Fibroblast of skin of back (primary cell): ENCODE measurements at regions not wholly inside any gene's neighbourhood (a gene's known extent, or its start where the extent isn't known, plus 50 kb on each side); places are given as distances from the start of the nearest gene placed in this dataset.

Experiments
- DNase-seq: peaks from one replicate; pipeline ENCODE4 v3.0.0-alpha.2; 2013

GRCh38 chr11:114880442-114880841 is 202.1 kb downstream of the NXPE2 start:
- DNase-seq, result no peak

GRCh38 chr11:114883472-114883871 is 205.1 kb downstream of the NXPE2 start:
- no peak for DNase-seq

- no peak for DNase-seq
Measured at GRCh38 chr11:114886644-114887265, 208.4 kb downstream of the NXPE2 start.

DNA sequence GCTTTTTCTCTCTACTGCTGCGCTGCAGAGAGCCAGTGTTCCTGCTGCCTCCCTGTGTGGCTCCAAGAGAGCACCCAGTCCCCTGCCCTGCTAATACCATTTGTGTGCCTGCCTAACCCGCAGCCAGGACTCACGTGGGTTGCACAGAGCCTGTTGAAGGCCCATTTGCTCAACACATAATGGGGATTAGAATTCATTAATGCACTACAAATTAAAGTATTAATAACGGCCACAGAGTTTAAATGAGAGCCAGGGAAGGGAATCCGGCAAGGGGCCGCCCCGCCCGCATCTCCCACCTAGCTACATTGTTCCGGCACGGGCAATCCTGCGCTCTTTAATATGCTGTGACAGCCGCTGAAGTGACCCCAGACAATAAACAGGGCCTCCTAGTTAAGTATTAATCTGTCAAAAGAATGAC is 211.3 kb downstream of the NXPE2 start:
- DNase-seq, result no peak

- DNase-seq, result no peak
Measured at GRCh38 chr11:114890038-114890437, 211.7 kb downstream of the NXPE2 start.

DNA sequence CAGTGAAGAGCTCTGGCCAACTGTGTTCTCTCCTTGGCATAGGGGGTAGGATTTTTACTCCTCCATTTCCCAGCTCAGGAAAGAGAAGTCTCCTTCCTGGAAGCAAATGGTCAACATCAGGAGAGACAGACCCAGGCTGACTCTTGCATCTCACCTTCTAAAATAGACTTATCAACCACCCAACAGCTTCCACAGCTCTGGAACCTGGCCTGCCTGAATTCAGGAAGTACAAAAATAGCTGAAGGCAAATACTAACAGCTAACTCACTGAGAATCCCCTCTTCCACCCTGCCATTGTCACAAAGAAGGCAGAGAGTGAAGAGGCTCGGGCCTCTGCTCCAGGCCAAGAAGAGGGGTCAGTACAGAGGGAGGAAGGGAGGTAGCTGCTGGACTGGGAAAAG is 213.6 kb downstream of the NXPE2 start:
- no peak for DNase-seq

DNA sequence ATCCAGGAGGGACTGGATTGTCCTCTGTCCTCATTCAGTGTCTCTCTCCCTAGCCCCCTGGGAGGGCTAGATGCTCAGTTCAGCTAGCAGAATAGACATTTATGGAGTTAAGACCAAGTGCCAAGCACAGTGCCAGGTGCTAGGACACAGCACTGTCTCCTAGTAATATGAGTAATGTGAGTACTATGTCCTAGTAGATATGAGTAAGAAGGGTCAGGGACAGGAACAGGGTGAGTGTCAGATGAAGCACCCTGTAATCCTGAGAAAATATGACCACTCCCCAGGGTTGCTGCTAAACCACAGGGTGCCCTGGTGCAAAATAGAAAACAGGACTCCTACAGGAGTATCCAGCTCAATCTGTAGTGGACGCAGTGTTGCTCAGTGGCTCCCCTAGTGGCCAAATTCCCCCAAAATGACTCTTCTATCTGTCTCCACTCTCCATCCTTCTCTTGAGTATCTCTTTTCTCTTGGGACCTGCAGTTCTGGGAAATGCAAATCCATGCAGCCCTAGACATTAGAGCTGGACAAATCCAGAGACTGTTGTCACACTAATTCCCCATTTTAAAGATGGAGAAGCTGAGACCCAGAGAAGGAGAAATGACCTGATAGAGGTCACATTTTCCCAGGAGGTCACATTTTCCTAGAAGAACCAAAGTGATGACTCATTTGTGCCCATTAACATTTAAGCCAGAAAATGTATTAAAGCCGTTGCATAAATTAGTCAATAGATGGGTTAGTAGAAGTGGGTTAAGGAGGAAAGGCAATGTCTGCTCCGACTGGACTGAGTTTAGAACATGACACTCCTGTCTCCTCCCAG is 214.3 kb downstream of the NXPE2 start:
- no peak for DNase-seq

DNA sequence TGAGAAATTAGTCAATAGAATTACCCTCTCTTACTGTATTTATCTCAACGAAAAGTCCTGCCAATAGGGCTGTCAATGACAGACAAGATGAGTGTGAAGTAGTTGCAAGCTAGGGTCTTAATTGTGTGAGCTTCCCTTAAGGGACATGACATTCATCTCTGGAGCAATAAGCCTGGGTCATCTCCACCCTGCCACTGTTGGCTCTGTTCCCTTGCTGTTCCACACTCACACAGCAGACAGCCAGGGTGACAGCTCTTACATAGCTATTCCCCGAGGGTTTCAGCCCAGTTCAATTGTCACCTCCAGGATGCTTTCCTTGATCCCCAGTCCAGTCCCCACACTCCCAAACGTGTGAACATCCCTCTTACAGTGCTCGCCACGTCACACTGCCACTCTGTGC is 215.0 kb downstream of the NXPE2 start:
- no peak for DNase-seq

GRCh38 chr11:114896594-114896993 is 218.3 kb downstream of the NXPE2 start:
- no peak for DNase-seq

DNA sequence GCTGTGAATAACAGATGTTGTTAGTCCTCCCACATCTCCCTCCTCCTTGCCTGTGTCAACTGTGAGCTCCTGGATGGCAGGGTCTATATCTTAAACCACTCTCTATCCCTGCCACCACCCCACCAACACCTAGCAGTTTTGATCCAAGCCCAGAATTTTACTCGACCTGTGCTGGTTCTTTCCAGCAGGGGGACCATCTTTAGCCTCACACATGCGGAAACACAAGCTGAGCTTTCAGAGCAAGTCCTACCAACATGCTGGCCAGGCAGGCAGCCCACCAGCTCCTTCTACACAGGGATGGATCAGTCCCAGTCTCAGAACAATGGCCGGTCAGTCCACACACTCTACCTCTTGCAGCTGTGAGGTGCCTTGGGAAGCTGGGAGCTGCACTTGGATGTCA is 231.5 kb downstream of the NXPE2 start:
- DNase-seq, result no peak

GRCh38 chr11:114912826-114913225 is 234.5 kb downstream of the NXPE2 start:
- DNase-seq, result no peak

GRCh38 chr11:114914231-114915005 is 236.1 kb downstream of the NXPE2 start:
- no peak for DNase-seq

GRCh38 chr11:114915871-114916805 is 237.8 kb downstream of the NXPE2 start:
- no peak for DNase-seq

DNA sequence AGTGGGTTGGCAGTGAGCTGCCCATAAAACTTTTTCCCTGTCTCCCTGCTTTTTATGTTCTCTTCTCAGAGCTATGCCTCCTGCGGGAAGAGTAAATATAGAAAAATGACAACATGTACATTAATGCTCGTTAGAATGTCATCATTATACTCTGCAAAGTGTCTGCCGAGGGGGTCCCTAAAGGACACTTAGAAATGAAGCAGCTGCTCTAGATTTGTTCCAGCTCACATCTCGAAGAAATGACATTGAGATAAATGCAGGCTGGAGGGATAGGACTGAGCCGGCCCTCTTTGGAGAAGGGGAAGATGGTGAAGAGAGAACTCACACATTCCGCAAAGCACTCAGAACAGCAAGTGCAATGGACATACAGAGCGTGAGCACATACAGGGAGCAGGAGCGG is 240.0 kb downstream of the NXPE2 start:
- DNase-seq, result no peak

DNA sequence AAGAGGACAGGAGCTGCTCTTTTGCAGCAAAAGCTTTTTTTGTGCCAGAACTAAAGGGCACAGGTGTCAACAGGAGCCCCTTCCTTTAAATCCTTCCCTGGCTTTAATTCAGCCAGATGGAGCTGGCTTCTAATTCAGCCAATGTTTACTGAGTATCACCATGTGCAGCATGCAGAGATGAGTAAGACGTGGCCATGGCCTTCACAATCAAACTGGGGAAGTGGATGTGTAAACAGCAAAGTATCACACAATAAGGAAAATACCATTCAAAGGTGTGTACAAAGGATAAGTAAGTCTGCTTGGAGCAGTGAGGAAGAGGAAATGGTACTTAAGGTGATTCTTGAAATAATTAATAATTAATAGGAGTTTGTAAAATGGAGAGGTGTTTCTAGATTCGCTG is 243.4 kb downstream of the NXPE2 start:
- no peak for DNase-seq

GRCh38 chr11:114924042-114924441 is 245.7 kb downstream of the NXPE2 start:
- no peak for DNase-seq

GRCh38 chr11:114925591-114925990 is 247.3 kb downstream of the NXPE2 start:
- DNase-seq, result no peak

GRCh38 chr11:114928260-114928870 is 250.0 kb downstream of the NXPE2 start:
- no peak for DNase-seq

DNA sequence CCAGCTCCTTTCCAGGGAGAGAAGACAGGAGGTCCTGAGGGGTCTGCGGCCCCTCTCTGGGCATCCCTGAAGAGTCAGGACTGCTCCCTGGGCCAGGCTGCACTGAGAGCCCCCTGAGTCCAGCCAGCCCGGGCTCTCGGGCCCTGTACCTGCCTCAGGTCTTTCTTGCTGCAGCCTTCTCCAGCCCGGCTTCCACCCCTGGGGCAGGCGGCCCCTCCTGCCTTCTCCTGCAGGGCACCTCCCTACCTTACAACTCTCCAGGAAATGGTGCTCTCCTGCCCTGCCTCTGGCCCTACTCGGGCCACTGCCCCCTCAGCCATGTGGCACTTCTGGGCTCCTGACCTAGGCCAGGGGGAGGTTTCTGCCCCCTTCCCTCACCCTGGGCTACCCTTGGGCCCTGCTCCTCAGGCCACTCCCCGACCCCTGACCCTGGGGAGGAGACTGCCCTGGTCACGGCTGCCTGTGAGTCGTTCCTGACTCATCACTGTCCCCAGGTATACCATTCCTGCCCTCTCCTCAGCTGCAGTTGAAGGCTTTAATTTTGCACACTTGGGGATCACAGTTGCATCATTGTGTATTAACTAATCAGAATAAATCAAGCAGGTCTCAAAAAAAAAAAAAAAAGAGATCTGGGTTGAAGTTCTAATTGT is 251.1 kb downstream of the NXPE2 start:
- no peak for DNase-seq

DNA sequence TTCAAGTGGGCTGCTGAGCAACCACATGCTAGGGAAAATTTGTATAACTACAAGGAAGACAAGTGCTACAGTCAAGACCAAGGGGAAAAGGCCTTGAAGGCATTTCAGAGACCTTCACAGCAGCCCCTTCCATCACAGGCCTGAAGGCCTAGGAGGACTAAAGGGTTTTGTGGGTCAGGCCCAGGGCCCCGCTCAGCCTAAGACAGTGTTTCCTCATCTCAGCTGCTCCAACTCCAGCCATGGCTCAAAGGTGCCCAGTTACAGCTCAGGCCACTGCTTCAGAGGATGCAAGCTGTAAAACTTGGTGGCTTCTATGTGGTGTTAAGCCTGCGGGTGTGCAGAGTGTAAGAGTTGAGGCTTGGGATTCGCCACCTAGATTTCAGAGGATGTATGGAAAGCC is 260.5 kb downstream of the NXPE2 start:
- DNase-seq, result no peak

DNA sequence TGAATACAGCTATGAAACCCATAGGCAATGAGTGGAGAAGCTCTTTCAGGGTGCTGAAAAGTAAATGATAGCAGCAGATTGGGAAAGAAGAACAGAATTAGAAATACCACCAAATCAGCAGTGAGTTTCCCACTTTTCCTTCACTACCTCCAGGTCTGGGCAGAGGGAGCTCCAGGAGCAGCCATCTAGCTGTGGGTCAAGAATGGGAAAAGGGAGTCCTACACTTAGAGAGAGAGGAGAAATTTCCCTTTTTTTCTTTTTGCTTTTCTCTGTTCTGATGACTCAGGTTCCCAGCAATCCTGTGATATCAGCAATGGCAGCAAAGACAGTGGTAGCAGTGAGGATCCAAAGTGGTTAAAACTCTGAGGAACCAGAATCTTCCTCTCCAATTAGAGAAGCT is 263.9 kb downstream of the NXPE2 start:
- DNase-seq, result no peak
